NCI-H345 treated with DMSO at 0.1 percent for 48 hours (cell line): ENCODE measurements at regions not wholly inside any gene's neighbourhood (a gene's known extent, or its start where the extent isn't known, plus 50 kb on each side); places are given as distances from the start of the nearest gene placed in this dataset.

Experiments
- DNase-seq: peaks from one replicate; lab custom pipeline; 2025; ENCODE audit not compliant: unreplicated experiment; lab: John Stamatoyannopoulos, UW

GRCh38 chr2:173666171-173666888 is 298.8 kb downstream of the SP3 start:
- DNase-seq: no peak

GRCh38 chr2:173667014-173667413 is 298.2 kb downstream of the SP3 start:
- DNase-seq: no peak

DNA sequence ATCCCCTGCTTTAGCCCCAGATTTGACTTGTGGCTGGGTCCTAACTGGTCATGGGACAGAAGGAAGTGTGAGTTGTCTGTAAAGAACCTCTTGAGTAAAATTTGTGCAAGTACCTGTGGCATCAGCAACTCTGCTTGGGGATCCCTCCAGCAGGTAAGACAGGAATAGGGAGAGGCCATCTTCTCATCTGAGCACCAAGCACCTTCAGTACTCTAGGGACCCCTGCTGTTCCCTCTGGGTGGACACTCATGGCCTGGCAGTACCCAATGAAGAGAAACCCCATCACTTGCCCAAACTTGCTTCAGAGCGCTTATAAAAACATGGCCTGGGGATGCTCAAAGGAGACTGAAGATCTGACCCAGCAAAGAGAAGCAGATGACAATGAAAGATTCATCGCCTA is 297.8 kb downstream of the SP3 start:
- DNase-seq: no peak

GRCh38 chr2:173669271-173669853 is 295.8 kb downstream of the SP3 start:
- DNase-seq: no peak

- DNase-seq: no peak
Measured at GRCh38 chr2:173669888-173670287, 295.3 kb downstream of the SP3 start.

DNA sequence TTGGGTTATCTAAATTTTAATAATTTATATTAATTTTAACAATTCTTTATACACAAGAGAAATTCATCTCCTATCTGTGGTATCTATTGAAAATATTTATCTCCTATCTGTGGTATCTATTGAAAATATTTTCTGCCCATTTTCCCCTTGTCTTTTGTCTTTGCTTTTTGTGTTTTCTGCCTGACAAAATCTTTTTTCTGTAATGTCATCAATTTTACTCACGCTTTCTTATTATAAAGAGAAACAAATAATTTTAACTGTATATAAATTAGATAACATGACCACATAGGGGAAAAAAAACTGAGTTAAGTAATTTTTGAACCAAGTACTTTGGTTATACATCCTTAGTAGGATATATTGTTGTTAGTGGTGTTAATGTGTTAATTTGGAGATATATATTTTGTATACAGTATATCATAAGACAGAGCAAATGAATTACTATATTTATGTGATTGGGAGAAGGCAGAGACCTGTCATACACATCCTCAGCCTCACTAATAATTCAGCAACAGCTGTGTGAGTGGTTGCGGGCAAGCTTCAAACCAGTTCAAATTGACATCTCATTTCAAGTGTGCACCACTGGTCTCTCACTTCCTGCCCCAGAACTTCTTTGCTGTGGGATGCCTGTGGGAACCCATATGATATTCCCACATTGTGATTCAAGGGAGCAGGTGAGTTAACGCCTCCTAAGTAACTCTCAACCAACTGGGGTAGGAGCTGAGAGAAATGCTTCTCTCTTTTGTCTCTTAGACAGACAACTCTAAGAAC is 292.4 kb downstream of the SP3 start:
- DNase-seq: no peak

DNA sequence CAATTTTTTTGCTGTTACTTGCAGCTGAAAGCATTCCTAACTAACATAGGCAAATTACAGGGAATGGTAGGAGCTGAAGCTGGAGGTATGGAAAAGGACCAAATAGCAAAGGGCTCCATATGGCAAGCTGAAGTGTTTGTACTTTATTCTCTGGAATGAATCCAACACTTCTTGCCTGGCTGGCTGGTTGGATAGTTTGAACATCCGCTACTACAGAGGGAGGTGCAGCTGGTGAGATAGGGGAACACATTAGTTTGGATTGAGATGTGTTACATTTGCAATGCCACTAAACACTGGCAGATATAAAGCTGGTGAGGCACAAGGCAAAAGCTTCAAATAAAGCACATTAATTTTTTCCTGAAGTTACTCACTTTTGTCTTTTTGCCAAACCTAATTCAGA is 291.5 kb downstream of the SP3 start:
- DNase-seq: peak; percentile 9

GRCh38 chr2:173676647-173677046 is 288.5 kb downstream of the SP3 start:
- DNase-seq: no peak

GRCh38 chr2:173678186-173678585 is 287.0 kb downstream of the SP3 start:
- DNase-seq: no peak

DNA sequence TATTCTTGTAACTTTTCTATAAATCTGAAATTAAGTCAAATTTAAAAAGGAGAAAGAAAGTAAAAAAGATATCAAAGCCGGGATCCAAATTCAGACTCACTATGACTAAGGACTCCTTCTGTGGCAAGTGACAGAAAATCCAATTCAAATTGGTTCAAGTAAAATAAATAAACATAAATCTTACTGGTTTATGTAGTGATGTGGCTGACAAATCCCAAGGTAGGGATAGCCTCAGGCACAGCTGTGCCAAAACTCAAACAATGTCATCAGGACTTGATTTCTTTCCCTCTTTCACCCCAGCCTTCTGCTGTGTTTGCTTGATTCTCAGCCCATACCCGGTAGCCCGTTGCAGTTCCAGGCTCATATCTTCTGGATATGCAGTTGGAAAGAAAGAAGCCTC is 284.6 kb downstream of the SP3 start:
- DNase-seq: no peak

- DNase-seq: no peak
Measured at GRCh38 chr2:173681881-173682650, 283.1 kb downstream of the SP3 start.

DNA sequence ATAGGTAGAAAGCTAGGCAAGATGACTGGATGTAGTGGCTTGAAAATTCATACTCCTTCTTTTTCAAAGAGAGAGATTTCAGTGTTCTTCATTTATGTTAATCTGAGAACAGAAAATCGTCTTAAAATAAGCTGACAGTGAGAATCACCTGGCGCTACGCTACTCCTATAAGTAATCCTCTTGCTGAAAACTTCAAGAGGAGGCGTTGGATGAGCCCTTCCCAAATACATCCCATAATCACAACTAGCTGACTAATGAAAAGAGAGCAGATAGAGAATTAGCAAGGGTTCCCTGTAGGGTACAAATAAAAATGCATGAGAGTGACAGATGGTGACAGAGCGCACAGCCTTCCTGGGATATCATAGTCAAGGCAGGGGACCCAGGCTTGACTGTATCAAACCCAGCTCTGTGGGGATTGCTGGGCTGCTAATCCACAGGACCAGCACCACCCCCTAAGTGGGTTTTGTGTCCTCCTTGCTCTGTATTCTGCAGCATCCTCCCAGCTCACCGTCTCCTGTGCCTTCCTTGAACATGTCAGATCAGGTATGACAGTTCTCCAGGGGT is 280.2 kb downstream of the SP3 start:
- no peak for DNase-seq

- DNase-seq: no peak
Measured at GRCh38 chr2:173690349-173690748, 274.8 kb downstream of the SP3 start.

GRCh38 chr2:173692068-173692467 is 273.1 kb downstream of the SP3 start:
- DNase-seq: no peak

DNA sequence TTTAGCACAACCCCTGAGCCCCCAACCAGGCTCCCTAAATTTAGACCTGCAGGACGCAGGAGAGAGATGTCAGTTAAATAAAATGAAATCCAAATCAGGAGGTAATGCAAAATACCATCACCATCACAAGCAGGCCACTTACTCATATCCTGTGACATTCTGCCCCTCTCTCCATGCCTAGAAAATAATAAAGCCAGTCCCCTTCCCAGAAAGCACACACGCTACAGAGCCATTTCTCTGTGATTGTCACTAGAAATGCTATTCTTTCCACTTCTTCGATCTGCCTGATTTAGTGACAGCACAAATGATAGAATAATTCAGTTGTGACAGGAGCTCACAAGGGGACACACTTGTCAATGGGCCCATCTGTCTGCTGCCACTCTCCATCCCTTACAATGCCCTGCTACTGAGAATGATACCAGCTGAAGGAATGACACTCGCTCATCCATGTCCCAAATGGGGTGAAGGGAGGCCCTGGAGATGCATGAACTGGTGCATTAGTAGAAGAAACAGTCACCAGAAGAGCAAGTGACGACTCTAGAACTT is 272.1 kb downstream of the SP3 start:
- no peak for DNase-seq

DNA sequence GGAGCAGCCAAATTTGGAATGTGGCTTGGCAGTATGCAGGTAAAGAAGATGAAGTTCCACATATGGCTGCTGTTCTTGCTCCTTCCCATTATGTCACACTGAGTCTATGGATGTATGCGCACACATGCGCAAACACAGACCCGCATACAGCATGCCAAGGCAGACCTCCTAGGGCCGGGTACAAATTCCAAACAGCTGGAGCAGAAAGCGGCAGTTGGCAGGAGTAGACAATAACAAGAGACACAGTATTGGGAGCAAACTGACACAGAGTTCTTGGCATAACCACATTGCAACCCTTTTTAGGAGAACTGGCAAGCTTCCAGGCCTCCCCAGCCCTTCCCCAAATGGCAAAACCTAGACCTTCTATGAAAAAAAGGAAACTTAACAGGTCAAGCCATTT is 268.9 kb downstream of the SP3 start:
- no peak for DNase-seq

- no peak for DNase-seq
Measured at GRCh38 chr2:173697929-173698328, 267.2 kb downstream of the SP3 start.

DNA sequence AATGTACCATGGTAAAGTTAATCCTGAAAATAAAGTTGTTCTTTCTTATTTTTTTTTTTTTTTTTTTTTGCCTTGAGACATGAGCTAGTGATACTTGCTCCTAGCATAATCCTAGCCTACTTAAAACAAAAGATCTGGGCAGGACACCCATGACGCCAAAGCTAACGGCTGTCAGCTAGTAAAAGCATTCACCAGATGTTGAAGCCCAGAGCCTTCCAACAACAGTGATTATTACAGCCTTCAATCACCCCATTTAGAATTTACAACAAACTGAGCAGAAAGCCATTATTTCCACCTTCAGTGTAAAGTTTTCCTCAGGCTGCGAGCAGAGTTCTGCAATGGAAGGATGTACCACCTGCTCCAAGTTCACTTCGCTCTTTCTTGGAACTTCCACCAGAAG is 259.5 kb downstream of the SP3 start:
- no peak for DNase-seq

DNA sequence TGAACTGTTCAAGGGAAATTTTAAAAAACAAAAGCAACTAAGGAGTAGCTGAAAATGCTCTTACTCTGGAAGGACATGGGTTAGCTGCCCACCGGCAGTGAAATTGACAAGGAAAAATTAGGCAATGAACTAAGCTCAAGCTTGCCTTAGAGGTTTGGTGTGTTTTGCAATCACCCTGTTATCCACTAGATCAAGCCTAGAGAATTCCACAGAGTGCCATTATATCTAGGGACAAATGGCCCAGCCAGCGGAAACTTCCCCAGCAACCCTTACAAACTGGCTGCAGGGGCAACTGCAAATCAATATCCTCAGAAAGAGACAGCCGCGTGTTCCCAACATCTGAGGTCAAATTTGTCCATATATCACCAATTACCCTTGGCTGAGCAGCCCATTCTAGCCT is 258.2 kb downstream of the SP3 start:
- DNase-seq: no peak

DNA sequence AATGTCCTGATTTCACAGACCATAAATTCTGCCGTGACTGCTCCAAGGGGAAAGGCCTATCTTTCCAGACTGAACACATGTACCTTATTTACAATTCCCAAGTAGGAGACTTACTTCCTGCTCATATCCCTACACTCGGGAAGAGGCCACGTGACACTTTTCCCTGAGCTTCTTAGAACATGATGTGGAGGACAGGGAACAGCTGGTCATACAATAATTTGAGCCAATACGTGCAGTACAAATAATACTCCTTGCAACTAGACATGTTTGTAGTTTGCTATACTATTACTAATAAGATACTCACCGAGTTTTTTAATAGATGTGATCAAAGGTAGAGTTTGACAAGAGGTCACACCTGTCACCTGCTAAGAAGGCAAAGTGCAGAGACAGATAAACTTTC is 256.4 kb downstream of the SP3 start:
- DNase-seq: no peak

- no peak for DNase-seq
Measured at GRCh38 chr2:173711816-173712215, 253.4 kb downstream of the SP3 start.
